Neural progenitor cell (in vitro differentiated cells): ENCODE measurements at regions not wholly inside any gene's neighbourhood (a gene's known extent, or its start where the extent isn't known, plus 50 kb on each side); places are given as distances from the start of the nearest gene placed in this dataset.

Experiments used
- DNase-seq: peaks from one replicate; pipeline ENCODE4 v3.0.0-alpha.2; 2016; ENCODE audit warnings: low spot score
- H2AFZ ChIP-seq: fragments of 200-600 bp; sonication (generic); replicated peaks from 2 replicates; pipeline ENCODE4 v1.6.1; 2016; ENCODE audit warnings: antibody characterized with exemption
- H3F3A ChIP-seq: fragments of 200-600 bp; sonication (generic); 2 replicates; pipeline ENCODE4 v1.6.1; 2016; ENCODE audit warnings: antibody characterized with exemption, low read depth
- H3K27ac ChIP-seq: fragments of 200-600 bp; sonication (generic); 2 replicates; pipeline ENCODE4 v1.5.1; 2016; ENCODE audit warnings: mild to moderate bottlenecking
- H3K27me3 ChIP-seq: fragments of 200-600 bp; sonication (generic); 2 replicates; pipeline ENCODE4 v1.6.1; 2016; ENCODE audit warnings: mild to moderate bottlenecking, moderate library complexity
- H3K36me3 ChIP-seq: fragments of 200-600 bp; sonication (generic); 2 replicates; pipeline ENCODE4 v1.5.1; 2016
- H3K4me1 ChIP-seq: fragments of 200-600 bp; sonication (generic); 2 replicates; pipeline ENCODE4 v1.6.1; 2016; ENCODE audit warnings: mixed run types
- H3K4me2 ChIP-seq: fragments of 200-600 bp; sonication (generic); 2 replicates; pipeline ENCODE4 v1.6.1; 2016
- H3K4me3 ChIP-seq: fragments of 200-600 bp; sonication (generic); 2 replicates; pipeline ENCODE4 v1.5.1; 2016
- H3K79me2 ChIP-seq: fragments of 200-600 bp; sonication (generic); 2 replicates; pipeline ENCODE4 v1.6.1; 2016; ENCODE audit warnings: low read depth
- H3K9ac ChIP-seq: fragments of 200-600 bp; sonication (generic); 2 replicates; pipeline ENCODE4 v1.6.1; 2016
- H3K9me3 ChIP-seq: fragments of 200-600 bp; sonication (generic); 2 replicates; pipeline ENCODE4 v1.5.1; 2016; ENCODE audit warnings: low read depth
- H4K20me1 ChIP-seq: fragments of 200-600 bp; sonication (generic); 2 replicates; pipeline ENCODE4 v1.6.1; 2016; ENCODE audit warnings: low read depth
- H3K27ac Mint-ChIP-seq: 3 replicates; pipeline ENCODE4 v1.8.0; 2021; ENCODE audit warnings: mixed read lengths
- H3K27me3 Mint-ChIP-seq: 2 replicates; pipeline ENCODE4 v1.8.0; 2022; ENCODE audit warnings: low read depth, mild to moderate bottlenecking, inconsistent platforms, moderate library complexity, mixed read lengths; ENCODE audit not compliant: insufficient read depth
- H3K36me3 Mint-ChIP-seq: 3 replicates; pipeline ENCODE4 v1.8.0; 2021; ENCODE audit warnings: mixed read lengths
- H3K4me1 Mint-ChIP-seq: 3 replicates; pipeline ENCODE4 v1.8.0; 2021; ENCODE audit warnings: mixed read lengths
- H3K4me3 Mint-ChIP-seq: 3 replicates; pipeline ENCODE4 v1.8.0; 2021; ENCODE audit warnings: mild to moderate bottlenecking, moderate library complexity, mixed read lengths
- H3K9me3 Mint-ChIP-seq: 3 replicates; pipeline ENCODE4 v1.8.0; 2020; ENCODE audit warnings: mixed read lengths
- EZH2 ChIP-seq: fragments of 200-600 bp; sonication (generic); IDR thresholded peaks from 2 replicates; pipeline ENCODE4 v1.6.1; 2017; ENCODE audit warnings: antibody characterized with exemption, mild to moderate bottlenecking, moderate library complexity
- EZH2phosphoT487 ChIP-seq: fragments of 200-600 bp; sonication (generic); IDR thresholded peaks from 2 replicates; pipeline ENCODE4 v1.6.1; 2017; ENCODE audit warnings: antibody characterized with exemption
- TF ChIP-seq, protein P1 (sequence below): fragments of 200-600 bp; sonication (generic); IDR thresholded peaks from 2 replicates; pipeline ENCODE4 v1.5.1; 2017; ENCODE audit warnings: antibody characterized with exemption, mild to moderate bottlenecking

- no peaks in the 10 kb centered on the region for H3K9me3 Mint-ChIP-seq
- TF ChIP-seq EZH2 = no peak
- TF ChIP-seq EZH2phosphoT487 = no peak
- TF ChIP-seq, protein P1, sequence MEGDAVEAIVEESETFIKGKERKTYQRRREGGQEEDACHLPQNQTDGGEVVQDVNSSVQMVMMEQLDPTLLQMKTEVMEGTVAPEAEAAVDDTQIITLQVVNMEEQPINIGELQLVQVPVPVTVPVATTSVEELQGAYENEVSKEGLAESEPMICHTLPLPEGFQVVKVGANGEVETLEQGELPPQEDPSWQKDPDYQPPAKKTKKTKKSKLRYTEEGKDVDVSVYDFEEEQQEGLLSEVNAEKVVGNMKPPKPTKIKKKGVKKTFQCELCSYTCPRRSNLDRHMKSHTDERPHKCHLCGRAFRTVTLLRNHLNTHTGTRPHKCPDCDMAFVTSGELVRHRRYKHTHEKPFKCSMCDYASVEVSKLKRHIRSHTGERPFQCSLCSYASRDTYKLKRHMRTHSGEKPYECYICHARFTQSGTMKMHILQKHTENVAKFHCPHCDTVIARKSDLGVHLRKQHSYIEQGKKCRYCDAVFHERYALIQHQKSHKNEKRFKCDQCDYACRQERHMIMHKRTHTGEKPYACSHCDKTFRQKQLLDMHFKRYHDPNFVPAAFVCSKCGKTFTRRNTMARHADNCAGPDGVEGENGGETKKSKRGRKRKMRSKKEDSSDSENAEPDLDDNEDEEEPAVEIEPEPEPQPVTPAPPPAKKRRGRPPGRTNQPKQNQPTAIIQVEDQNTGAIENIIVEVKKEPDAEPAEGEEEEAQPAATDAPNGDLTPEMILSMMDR = no peak
- Histone ChIP-seq H3K27me3 (no peaks in the 10 kb centered on the region), H4K20me1 (no peaks in the 10 kb centered on the region), H2AFZ (no peak overlapping the region), H3K4me2 (no peak overlapping the region), H3F3A (no peaks in the 10 kb centered on the region), H3K36me3 (no peaks in the 10 kb centered on the region), H3K9ac (no peak overlapping the region), H3K4me3 (no peak overlapping the region), H3K9me3 (no peaks in the 10 kb centered on the region), H3K4me1 (no peaks in the 10 kb centered on the region), H3K27ac (no peak overlapping the region), H3K79me2 (no peaks in the 10 kb centered on the region)
- H3K4me3 Mint-ChIP-seq = no peak overlapping the region
- no peaks in the 10 kb centered on the region for H3K36me3 Mint-ChIP-seq
- H3K4me1 Mint-ChIP-seq = peaks cover 2% of the 10 kb centered on the region
- no peaks in the 10 kb centered on the region for H3K27me3 Mint-ChIP-seq
- no peak for DNase-seq
- no peak overlapping the region for H3K27ac Mint-ChIP-seq
Observed at GRCh38 chr3:152197937-152198336, 70.8 kb upstream of the MBNL1 start.

GRCh38 chr3:152198665-152199064 lies 70.1 kb upstream of the MBNL1 start:
- Histone ChIP-seq H3K27me3 (no peaks in the 10 kb centered on the region), H3K9ac (no peak overlapping the region), H3K4me1 (no peaks in the 10 kb centered on the region), H3K27ac (no peak overlapping the region), H3F3A (no peaks in the 10 kb centered on the region), H3K79me2 (no peaks in the 10 kb centered on the region), H3K9me3 (no peaks in the 10 kb centered on the region), H3K4me3 (no peak overlapping the region), H4K20me1 (no peaks in the 10 kb centered on the region), H3K4me2 (no peak overlapping the region), H2AFZ (peak overlapping the region; percentile 3), H3K36me3 (no peaks in the 10 kb centered on the region)
- Mint-ChIP-seq H3K9me3 (no peaks in the 10 kb centered on the region), H3K27me3 (no peaks in the 10 kb centered on the region), H3K4me1 (peaks cover 2% of the 10 kb centered on the region), H3K36me3 (no peaks in the 10 kb centered on the region), H3K27ac (no peak overlapping the region), H3K4me3 (no peak overlapping the region)
- TF ChIP-seq EZH2phosphoT487 (no peak), EZH2 (no peak)
- TF ChIP-seq, protein P1 = no peak
- DNase-seq = no peak

- no peak overlapping the region for H3K27ac ChIP-seq
- no peaks in the 10 kb centered on the region for H3K27me3 ChIP-seq
- no peak overlapping the region for H3K4me2 ChIP-seq
- Mint-ChIP-seq H3K4me3 (no peak overlapping the region), H3K36me3 (no peaks in the 10 kb centered on the region), H3K27me3 (no peaks in the 10 kb centered on the region), H3K27ac (no peak overlapping the region), H3K9me3 (no peaks in the 10 kb centered on the region), H3K4me1 (peaks cover 2% of the 10 kb centered on the region)
- H3K79me2 ChIP-seq = no peaks in the 10 kb centered on the region
- peak overlapping the region; percentile 44 for H2AFZ ChIP-seq
- no peak overlapping the region for H3K9ac ChIP-seq
- DNase-seq = no peak
- H3K4me3 ChIP-seq = no peak overlapping the region
- H3K9me3 ChIP-seq = no peaks in the 10 kb centered on the region
- TF ChIP-seq EZH2phosphoT487 (no peak), EZH2 (no peak)
- TF ChIP-seq, protein P1 = no peak
- H3K4me1 ChIP-seq = no peaks in the 10 kb centered on the region
- H3F3A ChIP-seq = no peaks in the 10 kb centered on the region
- no peaks in the 10 kb centered on the region for H3K36me3 ChIP-seq
- no peaks in the 10 kb centered on the region for H4K20me1 ChIP-seq
Observed at GRCh38 chr3:152199102-152199840, 69.5 kb upstream of the MBNL1 start.
